ENCODE measurements at regions not wholly inside any gene's neighbourhood (a gene's known extent, or its start where the extent isn't known, plus 50 kb on each side); places are given as distances from the start of the nearest gene placed in this dataset.
"Not testable (repeated sequence)": the region's sequence is repeated elsewhere in the genome, so short reads cannot be mapped to it uniquely, and the experiment has no call there.

- no peak for DNase-seq
Measured at GRCh38 chr20:11496380-11496779, 421.3 kb upstream of the BTBD3 start.

GRCh38 chr20:11497545-11497944 lies 420.1 kb upstream of the BTBD3 start:
- no peak for DNase-seq

GRCh38 chr20:11499101-11499634 lies 418.5 kb upstream of the BTBD3 start:
- no peak for DNase-seq

DNA sequence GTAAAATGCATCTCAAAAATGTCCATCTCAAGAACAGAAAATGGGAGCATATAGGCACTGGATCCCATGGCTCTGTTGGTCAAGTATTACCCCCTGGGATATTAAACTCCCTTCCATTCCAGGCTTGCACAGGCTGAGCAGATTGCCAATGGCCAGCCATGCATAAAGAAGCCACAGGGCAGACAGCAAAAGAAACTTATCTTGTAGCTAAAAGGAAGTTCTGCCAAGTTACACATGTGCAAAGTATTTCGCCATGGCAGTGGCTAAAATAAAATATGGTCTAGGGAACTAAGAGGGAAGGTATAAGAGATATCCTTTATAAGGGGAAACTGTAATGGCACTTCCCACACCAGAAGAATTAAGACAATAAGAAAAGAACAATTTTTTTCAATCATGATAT lies 415.6 kb upstream of the BTBD3 start:
- no peak for DNase-seq

DNA sequence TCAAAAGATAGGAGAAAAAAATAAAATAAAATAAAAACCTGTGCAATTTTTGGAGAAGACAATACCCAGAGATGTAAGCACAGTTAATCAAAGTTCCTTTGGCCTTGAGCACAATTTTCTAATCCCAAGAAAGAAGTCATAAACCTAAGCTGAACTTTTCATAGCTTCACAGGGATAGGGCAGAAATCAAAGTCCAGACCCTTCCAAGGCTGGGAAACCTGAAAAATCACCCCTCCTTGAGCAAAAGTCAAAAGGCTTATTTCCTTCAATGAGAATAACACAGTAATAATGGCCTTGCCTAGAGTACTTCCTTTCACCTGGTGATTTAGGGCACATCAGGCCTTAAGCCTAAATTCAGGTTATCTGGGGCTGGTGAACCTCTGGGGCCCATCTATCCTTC lies 415.0 kb upstream of the BTBD3 start:
- DNase-seq: no peak

GRCh38 chr20:11509776-11510175 lies 407.9 kb upstream of the BTBD3 start:
- no peak for DNase-seq

- DNase-seq: no peak
Measured at GRCh38 chr20:11511821-11512220, 405.9 kb upstream of the BTBD3 start.

DNA sequence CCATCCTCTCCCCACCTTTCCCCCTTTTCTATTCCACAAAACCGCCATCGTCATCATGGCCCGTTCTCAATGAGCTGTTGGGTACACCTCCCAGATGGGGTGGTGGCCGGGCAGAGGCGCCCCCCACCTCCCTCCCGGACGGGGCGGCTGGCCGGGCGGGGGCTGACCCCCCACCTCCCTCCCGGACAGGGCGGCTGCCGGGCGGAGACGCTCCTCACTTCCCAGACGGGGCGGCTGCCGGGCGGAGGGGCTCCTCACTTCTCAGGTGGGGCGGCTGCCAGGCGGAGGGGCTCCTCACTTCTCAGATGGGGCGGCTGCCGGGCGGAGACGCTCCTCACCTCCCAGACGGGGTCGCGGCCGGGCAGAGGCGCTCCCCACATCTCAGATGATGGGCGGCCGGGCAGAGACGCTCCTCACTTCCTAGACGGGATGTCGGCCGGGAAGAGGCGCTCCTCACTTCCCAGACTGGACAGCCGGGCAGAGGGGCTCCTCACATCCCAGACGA lies 404.4 kb upstream of the BTBD3 start:
- not testable (repeated sequence) for DNase-seq

DNA sequence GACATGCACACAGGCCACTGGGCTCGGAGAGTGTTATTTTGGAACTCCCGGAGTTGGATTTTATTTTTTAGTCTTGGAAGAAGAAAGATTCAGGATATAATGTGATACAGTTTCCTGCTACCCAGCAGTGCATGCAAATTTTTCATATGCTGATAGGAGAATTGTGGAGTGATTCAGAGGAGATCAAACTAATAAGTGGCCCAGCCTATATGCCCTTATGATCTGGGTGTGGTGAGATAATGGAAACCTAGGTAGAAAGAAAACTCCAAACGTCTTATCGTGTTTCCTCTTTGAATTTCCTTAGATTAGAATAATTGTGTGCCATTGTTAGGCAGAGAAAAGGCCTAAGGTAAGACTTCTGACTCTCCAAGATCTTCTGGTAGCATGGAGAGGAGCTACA lies 401.2 kb upstream of the BTBD3 start:
- DNase-seq: no peak

DNA sequence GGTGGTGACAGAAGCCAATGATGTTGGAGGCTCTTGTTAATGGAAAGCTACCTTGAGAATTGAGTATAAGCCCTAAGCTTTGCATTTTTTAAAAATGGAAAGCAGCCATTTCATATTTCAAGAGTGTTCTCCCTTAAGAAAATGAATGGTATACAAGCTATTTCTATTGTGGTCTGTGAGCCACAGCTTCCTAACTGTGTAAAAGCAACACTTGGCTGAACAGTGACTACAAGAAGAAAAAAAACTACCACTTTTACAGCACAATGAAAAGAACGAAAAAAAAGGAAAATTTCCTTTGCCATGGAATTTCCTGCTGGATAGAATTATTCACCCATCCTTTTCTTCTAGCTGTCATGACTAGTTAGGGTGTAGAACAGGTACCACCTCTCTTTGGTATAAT lies 397.1 kb upstream of the BTBD3 start:
- DNase-seq: no peak

DNA sequence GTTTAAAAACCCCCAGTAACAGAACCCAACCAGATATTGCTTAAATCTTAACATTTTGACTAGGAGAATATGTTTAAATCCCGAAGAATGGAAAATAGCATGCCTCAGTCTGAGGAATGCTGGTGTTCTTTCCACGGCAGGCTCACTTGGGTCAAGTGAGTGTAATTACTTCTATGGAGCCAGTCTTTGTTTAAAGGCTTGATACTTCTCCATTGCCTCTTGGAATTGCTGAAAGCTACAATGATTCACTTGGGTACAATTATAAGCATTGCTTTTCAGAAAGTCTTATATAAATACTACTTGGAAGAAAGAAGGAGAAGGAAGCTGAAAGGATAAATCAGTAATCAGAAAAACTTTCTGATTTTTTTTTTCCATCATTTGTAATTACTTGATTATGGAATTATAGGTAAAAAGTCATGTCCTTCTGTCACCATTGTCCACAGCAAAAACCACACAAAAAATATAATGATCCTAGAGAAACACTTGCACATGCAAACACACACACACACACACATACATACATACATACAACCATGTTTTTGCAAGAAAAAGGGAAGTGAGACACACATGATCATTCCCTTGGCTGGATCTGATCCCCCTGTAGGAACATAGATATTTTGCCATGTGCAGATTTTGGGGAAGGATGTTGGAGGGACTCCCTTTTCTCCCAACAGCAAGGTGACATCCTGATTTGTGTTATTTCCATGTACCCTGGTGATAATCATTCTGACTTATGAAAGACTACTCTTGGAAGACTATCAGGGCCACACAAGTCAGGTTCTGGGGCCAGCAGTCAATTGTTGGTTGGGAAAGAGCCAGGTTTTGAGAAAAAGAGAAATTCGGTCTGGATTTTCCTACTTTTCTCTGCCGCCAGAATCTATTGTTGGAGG lies 396.0 kb upstream of the BTBD3 start:
- no peak for DNase-seq

DNA sequence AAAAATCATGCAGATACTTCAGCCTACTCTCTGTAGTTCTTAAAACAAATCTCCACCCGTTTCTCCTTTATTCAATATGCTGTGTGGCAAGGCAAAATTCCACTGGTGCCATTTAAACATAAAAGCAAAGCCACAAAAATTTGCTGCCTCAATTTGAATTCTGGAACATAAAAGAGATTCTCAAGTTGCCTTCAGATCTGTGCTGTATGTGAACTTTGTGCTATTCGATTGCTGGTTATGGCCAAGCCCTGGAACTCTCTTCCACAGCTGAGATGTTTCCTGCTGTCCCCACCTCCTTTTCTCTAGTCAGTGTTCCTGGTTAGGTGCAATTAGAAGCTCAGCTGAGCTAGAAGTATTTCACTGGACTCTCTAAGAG lies 395.3 kb upstream of the BTBD3 start:
- DNase-seq: no peak

- no peak for DNase-seq
Measured at GRCh38 chr20:11529047-11529446, 388.6 kb upstream of the BTBD3 start.

GRCh38 chr20:11537032-11537431 lies 380.7 kb upstream of the BTBD3 start:
- DNase-seq: no peak

GRCh38 chr20:11539450-11539849 lies 378.2 kb upstream of the BTBD3 start:
- no peak for DNase-seq

DNA sequence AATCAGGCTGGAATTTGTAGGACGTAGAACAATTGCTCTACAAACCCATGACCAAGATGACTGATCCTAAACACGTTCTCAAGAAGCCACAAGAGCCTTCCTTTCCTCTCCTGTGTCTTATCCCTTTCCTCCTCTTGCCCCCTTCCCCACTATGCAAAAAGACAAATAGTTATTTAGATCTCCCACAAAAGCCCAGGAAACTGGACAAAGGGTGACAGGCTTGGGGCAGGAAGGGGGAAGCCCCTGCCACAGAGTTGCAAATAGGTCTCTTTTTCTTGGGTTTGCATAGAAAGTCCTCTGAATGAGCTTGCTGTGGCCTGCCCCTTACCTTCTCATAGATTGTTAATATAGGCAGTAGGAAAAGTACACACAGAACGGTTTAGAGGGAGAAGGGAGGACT lies 377.1 kb upstream of the BTBD3 start:
- DNase-seq: no peak

DNA sequence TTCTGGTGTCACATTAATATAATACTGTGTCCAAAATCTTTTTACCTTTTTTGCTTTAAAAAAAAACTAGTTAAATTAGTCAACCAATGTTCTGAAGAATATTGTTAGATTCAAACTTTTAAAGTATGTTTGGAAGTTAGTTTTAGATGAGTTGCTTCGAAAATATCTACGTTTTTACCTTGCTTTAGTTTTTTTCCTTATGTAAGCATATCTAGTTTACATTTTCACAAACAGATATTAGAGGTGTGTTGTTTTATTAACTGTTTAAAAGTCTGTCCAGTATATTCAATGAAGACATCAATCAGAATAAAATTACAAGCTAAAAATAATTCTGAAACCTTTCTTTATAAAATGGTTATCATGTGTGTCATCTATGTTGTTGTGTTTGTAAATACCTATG lies 375.0 kb upstream of the BTBD3 start:
- no peak for DNase-seq

DNA sequence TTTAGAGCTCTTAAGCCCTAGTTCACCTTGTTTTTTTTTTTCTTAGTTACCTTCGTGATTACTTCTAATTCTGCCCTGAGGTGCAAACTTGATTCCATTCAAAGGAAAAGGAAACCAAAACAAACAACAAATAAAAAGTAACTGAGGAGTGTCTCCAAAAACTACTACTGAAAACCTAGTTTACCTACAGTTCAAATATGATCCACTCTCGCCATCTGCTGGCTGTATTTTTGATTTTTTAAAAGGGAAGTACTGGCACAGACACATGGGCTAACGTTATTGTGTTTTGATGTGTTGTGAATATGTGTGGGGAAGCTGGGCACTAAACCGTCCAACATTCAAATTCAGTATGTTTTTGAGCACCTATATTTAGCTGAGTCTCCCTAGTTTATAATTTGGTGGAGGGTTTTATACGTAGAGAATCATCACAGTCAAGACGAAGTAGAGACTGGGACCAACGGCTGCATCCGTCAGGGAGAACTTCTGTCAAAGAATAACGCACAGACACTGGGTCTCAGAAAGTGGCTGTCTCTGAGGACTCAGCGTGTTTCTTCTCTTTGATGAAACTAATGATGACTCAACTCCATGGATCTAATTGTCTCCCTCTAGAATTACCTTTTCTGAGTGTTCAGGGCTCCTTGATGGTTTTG lies 373.5 kb upstream of the BTBD3 start:
- DNase-seq: no peak

DNA sequence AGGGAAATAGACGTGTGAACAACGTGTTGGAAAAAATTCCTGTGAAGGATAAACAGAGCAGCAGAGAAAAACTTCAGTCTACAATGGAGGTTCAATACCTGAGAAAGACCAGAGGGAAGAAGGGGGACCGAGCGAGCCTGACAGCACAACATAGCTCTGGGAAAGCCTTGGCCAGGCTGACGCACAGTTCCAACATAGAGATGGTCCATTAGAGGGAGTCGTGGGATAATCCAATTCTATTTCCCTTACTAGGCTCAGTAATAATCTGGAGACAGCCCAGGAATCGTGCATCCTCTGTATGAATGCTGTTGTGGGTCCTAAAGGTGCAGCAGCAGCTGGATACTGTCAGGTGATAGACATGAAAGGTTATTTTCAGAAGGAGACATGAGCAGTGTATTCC lies 370.8 kb upstream of the BTBD3 start:
- DNase-seq: no peak

DNA sequence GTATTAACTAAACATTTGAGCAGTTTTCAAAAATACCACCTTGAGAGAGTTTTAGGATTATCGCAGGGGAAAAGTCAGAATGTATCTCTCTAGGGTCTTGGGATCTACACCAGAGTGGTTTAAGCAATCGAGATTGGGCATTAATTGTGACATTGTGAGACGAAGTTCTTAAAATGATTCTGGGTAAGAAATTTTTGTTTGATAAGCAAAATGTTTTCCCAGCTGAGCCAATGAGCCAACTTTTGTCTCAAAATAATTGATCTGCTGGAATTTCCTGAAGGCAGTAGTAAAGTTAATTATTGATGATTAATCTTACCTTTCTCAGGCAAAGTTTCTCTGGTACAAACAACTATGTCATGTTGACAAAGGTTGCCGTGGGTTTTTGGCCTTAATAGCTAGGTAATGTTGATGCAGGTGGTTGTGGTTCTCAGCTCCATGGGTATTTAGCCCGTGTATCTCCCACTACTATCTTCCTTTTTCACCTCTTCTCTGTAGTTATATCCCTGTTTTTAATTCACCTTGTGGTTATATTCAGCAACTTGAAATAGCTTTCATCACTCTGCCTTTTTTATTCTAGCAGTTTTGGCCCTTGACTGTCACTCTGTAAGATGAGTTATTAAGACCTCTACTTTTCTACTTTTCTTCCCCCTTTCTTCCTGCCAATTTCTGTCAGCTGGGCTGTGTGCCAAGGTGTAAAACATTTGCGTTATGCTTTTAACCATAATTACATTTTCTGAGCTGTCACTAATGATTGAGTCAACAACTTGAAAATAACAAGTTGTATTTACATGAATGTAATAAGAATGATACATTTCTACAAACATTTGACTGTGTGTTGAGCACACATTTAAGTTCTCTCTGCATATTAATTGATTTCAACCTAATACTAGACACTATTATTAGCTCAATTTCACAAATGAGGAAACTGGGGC lies 368.3 kb upstream of the BTBD3 start:
- DNase-seq: no peak

DNA sequence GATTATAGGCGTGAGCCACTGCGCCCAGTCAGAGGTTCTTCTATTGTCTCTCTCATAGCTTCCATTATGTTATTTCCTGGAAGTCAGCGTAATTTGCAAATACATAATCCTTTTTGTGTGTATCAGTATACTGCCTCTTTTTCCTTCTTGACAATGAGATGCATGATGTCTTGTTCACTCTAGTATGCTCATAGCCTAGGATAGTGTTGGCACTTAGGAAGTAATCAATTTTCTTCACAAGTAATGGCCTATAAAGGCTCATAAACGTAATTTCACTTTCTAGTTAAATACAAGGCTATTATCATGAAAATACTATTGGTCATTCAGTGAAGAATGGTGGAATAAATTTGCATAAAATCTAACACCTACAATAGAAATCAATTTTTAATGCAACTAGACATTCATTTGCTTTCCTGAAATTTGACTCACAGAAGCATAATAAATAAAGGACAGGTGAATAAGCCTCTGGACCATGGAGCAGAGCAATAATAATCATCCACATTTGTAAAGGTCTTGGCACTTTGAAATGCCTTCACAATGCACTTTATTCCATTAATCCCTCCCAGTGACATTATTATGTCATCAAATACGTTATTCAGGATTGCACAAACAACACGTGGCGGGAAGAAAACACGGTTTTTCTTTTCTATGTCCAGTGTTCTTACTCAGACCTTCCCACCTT lies 366.9 kb upstream of the BTBD3 start:
- no peak for DNase-seq

DNA sequence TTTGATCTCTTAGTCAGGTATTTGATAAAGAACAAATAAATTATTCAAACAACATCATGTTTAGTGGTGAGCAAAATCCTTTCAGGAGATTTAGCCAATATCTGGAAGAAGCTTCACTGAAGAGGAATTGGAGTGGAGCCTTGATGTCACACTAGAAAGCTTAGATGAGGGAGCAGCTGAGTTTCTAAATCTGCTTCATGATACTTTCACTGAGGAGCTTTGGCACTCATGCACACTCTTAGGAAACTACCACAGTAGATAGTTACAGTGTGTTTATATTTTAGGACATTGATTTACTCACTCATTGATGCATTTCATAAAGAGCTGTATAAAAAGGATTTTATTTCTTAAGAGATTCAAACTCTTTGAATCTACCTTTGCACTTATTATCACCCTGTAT lies 366.2 kb upstream of the BTBD3 start:
- no peak for DNase-seq

All from stimulated activated CD4-positive, alpha-beta T cell treated with anti-CD3 and anti-CD28 coated beads, Interleukin-4, amount 100 ng/mL, for 4 hours (primary cell).